B cell (primary cell): ENCODE measurements at regions not wholly inside any gene's neighbourhood (a gene's known extent, or its start where the extent isn't known, plus 50 kb on each side); places are given as distances from the start of the nearest gene placed in this dataset.

Experiments used
- ATAC-seq: fragments of 200-7000 bp; cut with Tn5 transposase; one replicate; pipeline ENCODE4 v1.10.0; 2021; ENCODE audit warnings: low read depth, mild to moderate bottlenecking, moderate number of reproducible peaks, moderate library complexity
- CTCF ChIA-PET: fragments of 350-600 bp; sonication (Branson Sonifier 250); formaldehyde crosslinking; loops from one replicate; lab custom pipeline; 2021; ENCODE audit warnings: antibody characterized with exemption, inconsistent platforms; lab: Charles Lee
- POLR2A ChIA-PET: fragments of 350-600 bp; sonication (Branson Sonifier 250); formaldehyde crosslinking; loops from one replicate; lab custom pipeline; 2021; ENCODE audit warnings: antibody characterized with exemption; lab: Charles Lee
- DNase-seq: peaks from one replicate; pipeline ENCODE4 v3.0.0; 2013
- H2AFZ ChIP-seq: 2 replicates; pipeline ENCODE4 v1.6.1; 2012; ENCODE audit warnings: mild to moderate bottlenecking, low read depth, low read length; ENCODE audit not compliant: insufficient read depth, poor library complexity, severe bottlenecking
- H3K27ac ChIP-seq, 2 donors: 1 replicate in 1 of 2; 2 replicates in 1 of 2; pipeline ENCODE4 v1.5.1; 2012 to 2013; ENCODE audit warnings: low read length in 2 of 2, mild to moderate bottlenecking in 2 of 2, moderate library complexity in 1 of 2
- H3K27me3 ChIP-seq, 4 experiments: fragments of 200-600 bp in 1 of 4; sonication (generic) in 1 of 4; replicated peaks in 1 of 4; 1 replicate in 2 of 4; 2 replicates in 2 of 4; pipeline versions ENCODE4 v1.6.1 to v1.7.0; 2013 to 2016; ENCODE audit warnings: low read length in 3 of 4, mild to moderate bottlenecking in 2 of 4, mixed read lengths in 1 of 4, moderate library complexity in 1 of 4; ENCODE audit not compliant: insufficient read depth in 4 of 4, control insufficient read depth in 3 of 4; ENCODE audit errors: control extremely low read depth in 1 of 4
- H3K36me3 ChIP-seq, 2 experiments: replicated peaks in 1 of 2; 1 replicate in 1 of 2; 2 replicates in 1 of 2; pipeline versions ENCODE4 v1.6.1 to v1.7.1; 2013; ENCODE audit warnings: low read length in 1 of 2; ENCODE audit not compliant: insufficient read depth in 2 of 2, control insufficient read depth in 1 of 2; ENCODE audit errors: control extremely low read depth in 1 of 2, extremely low read depth in 1 of 2
- H3K4me1 ChIP-seq, 2 donors: fragments of 200-600 bp in 1 of 2; sonication (generic) in 1 of 2; 1 replicate in 1 of 2; 2 replicates in 1 of 2; pipeline versions ENCODE4 v1.5.1 to v1.6.1; 2013 to 2017; ENCODE audit warnings: low read length in 2 of 2; ENCODE audit not compliant: control insufficient read depth in 2 of 2, insufficient read depth in 2 of 2
- H3K4me2 ChIP-seq: replicated peaks from 2 replicates; pipeline ENCODE3; 2012; ENCODE audit warnings: mild to moderate bottlenecking, low read depth, low read length; ENCODE audit not compliant: poor library complexity, severe bottlenecking
- H3K4me3 ChIP-seq, 5 experiments: fragments of 200-600 bp in 1 of 5; sonication (generic) in 1 of 5; 1 replicate in 3 of 5; 2 replicates in 2 of 5; pipeline versions ENCODE4 v1.5.1 to v1.7.0; 2011 to 2016; ENCODE audit warnings: low read length in 4 of 5, mild to moderate bottlenecking in 4 of 5, low read depth in 2 of 5, control low read depth in 1 of 5, moderate library complexity in 1 of 5; ENCODE audit not compliant: insufficient read depth in 1 of 5; ENCODE audit errors: control extremely low read depth in 1 of 5, extremely low read depth in 1 of 5
- H3K79me2 ChIP-seq: fragments of 200-600 bp; sonication (generic); one replicate; pipeline ENCODE4 v1.6.0; 2016; ENCODE audit warnings: low read length; ENCODE audit not compliant: control insufficient read depth, insufficient read depth
- H3K9ac ChIP-seq: fragments of 200-600 bp; sonication (generic); 2 replicates; pipeline ENCODE4 v1.6.1; 2017; ENCODE audit warnings: mild to moderate bottlenecking, low read length, moderate library complexity
- H3K9me3 ChIP-seq, 3 donors: one replicate each; pipeline versions ENCODE4 v1.6.1 to v1.7.1; 2013; ENCODE audit warnings: low read length in 2 of 3; ENCODE audit not compliant: control insufficient read depth in 2 of 3, insufficient read depth in 1 of 3; ENCODE audit errors: control extremely low read depth in 1 of 3
- H4K20me1 ChIP-seq: 2 replicates; pipeline ENCODE4 v1.6.0; 2012; ENCODE audit warnings: mild to moderate bottlenecking, low read length; ENCODE audit not compliant: insufficient read depth, control insufficient read depth, poor library complexity, severe bottlenecking
- H3K27ac Mint-ChIP-seq: one replicate; pipeline ENCODE4 v1.8.0; 2021; ENCODE audit warnings: mixed read lengths
- H3K27me3 Mint-ChIP-seq: one replicate; pipeline ENCODE4 v1.8.0; 2021; ENCODE audit warnings: mixed read lengths
- H3K4me1 Mint-ChIP-seq: one replicate; pipeline ENCODE4 v1.8.0; 2021; ENCODE audit warnings: mixed read lengths
- H3K4me3 Mint-ChIP-seq: one replicate; pipeline ENCODE4 v1.8.0; 2021; ENCODE audit warnings: mixed read lengths
- H3K9me3 Mint-ChIP-seq: one replicate; pipeline ENCODE4 v1.8.0; 2022; ENCODE audit warnings: mixed read lengths; ENCODE audit not compliant: insufficient read depth
- CTCF ChIP-seq: fragments of 200-600 bp; IDR thresholded peaks from one replicate; pipeline ENCODE4 v1.8.0; 2022; ENCODE audit warnings: antibody characterized with exemption, mild to moderate bottlenecking
- EZH2 ChIP-seq: IDR thresholded peaks from 2 replicates; pipeline ENCODE4 v1.6.1; 2012; ENCODE audit warnings: borderline replicate concordance, low read depth, mild to moderate bottlenecking, moderate library complexity, low read length; ENCODE audit not compliant: insufficient read depth, poor library complexity, severe bottlenecking
- WGBS: methylation state at CpG from one replicate; pipeline ENCODE4 v1.1.5; 2013; ENCODE audit warnings: missing lambda C conversion rate; ENCODE audit not compliant: insufficient coverage; 5-methylcytosine and 5-hydroxymethylcytosine counted together
- intact Hi-C: fragments of 100-400 bp; cut with micrococcal nuclease; formaldehyde crosslinking; loops from one replicate; pipeline ENCODE4 v1.10.0; 2022

- Histone ChIP-seq H4K20me1 (no peaks in the 10 kb centered on the region), H3K27ac (no peak overlapping the region), H3K36me3 (no peaks in the 10 kb centered on the region), H2AFZ (no peak overlapping the region), H3K9ac (no peak overlapping the region), H3K4me1 (peaks cover 18 to 23% of the 10 kb centered on the region in 2 donors), H3K4me2 (no peak overlapping the region), H3K79me2 (no peaks in the 10 kb centered on the region), H3K4me3 (no peak overlapping the region), H3K27me3 (peaks cover 0 to 13% (median 3%) of the 10 kb centered on the region in 4 experiments), H3K9me3 (peaks cover 0 to 5% (median 5%) of the 10 kb centered on the region in 3 donors)
- Mint-ChIP-seq H3K4me1 (peaks cover 19% of the 10 kb centered on the region), H3K4me3 (no peak overlapping the region), H3K27me3 (peaks cover 5% of the 10 kb centered on the region), H3K27ac (no peak overlapping the region), H3K9me3 (peaks cover 2% of the 10 kb centered on the region)
- TF ChIP-seq EZH2 = no peak
- TF ChIP-seq CTCF = no peak
- no peak for ATAC-seq
- 90% methylated on average over 5 of the region's 10 CpGs for whole genome bisulfite sequencing
- no peak for DNase-seq
- intact Hi-C loops = loop anchor here (5.0 kb wide), 1 partner anchor 337 kb away; no protein-coding TSS in a partner anchor
- ChIA-PET CTCF (interaction anchor here (1.0 to 2.2 kb wide), 4 partner anchors 59 to 604 kb away, joined by 3 to 6 read pairs (median 4); no protein-coding TSS in a partner anchor), POLR2A (no interaction called here)
Observed at GRCh38 chr14:101709962-101710931, 51.3 kb upstream of the PPP2R5C start.
